G401.6 (cell line): ENCODE measurements at regions not wholly inside any gene's neighbourhood (a gene's known extent, or its start where the extent isn't known, plus 50 kb on each side); places are given as distances from the start of the nearest gene placed in this dataset.

ENCODE experiments used
- FAIRE-seq: peaks from 2 replicates; lab custom pipeline; 2012; peaks lifted over from hg19 to GRCh38; lab: Jason Lieb, UNC

DNA sequence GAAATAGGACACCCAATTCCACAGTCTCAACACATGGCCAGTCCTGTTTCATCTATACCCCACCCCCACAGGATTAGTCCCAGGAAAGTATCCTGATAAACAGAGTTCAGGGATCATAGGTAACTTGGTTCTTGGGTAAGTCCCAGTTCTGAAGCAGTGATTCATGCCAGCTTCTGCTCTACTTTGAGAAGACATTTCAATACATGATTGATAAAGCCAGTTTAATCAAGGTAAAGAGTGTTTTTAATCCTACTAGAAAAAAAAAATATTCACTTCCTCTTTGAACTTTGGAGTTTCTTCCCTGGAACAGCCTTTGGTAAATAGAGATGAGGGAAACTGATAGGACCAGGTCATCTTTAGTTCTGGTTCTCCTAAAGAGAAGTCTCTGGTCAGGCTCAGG is 142.4 kb downstream of the TLR5 start:
- no peak for FAIRE-seq

DNA sequence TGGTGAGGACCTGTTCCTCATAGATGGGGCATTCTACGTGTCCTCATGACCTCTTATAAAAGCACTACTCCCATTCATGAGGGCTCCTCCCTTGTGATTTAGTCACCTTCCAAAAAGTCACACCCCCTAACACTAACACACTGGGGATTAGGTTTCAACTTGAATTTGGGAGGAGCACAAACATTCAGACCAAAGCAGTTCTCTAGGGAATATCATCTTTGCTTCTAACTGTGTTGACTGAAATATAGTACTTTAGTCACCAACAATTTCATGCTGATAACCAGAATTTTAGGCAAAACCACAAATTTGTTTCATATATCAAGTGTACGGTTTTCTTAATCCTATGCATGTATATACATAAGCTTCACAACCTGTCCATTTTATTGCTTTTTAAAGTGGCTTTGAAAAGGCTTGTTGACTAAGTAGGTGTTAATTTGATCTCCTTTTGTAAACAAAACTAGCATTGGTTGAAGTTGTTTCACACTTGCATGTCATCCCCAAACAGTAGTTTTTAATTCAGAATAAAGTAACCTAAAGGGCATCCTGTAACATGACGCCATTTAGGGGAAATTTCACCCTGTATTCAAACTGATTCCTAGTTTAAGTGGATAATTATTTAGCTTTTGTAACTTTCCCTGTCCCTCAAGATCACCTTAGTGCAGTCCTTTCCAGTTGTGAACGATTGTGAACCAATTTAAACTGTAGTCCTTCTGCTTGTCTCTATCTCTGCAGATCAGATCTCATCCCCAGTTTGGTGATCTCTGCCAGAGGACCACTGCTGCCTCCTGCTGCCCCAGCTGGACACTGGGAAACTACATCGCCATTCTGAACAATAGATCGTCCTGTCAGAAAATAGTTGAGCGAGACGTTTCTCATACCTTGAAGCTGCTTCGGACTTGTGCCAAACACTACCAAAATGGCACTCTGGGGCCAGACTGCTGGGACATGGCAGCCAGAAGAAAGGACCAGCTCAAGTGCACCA is 141.1 kb downstream of the TLR5 start:
- no peak for FAIRE-seq

DNA sequence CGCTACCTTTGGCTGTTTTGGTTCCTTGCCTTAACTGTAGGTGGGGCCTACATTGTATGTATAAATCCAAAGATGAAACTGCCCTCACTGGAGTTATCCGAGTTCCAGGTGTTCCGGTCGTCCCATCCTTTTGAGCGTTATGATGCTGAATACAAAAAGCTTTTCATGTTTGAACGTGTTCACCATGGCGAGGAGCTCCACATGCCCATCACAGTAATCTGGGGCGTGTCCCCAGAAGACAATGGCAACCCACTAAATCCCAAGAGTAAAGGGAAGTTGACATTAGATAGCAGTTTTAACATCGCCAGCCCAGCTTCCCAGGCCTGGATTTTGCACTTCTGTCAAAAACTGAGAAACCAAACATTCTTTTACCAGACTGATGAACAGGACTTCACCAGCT is 139.5 kb downstream of the TLR5 start:
- FAIRE-seq, result no peak

DNA sequence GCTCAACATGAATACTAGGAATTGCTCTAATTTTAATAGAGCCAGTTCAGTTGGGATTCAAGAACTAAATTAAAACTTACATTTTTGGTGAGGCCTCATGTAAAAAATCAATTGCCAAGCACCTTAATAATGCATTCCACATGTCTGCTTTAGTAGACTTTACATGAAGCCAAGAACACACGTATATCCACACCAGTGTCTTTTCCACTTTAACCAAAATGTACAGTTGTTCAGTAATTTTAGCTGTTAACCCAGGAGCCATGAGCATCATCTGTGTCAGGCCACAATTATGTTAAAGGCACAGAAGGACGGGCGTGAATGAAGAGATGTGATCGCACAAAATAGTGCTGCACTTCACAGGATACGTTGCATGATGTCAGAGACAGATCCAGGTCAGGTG is 136.7 kb downstream of the TLR5 start:
- FAIRE-seq, result no peak

DNA sequence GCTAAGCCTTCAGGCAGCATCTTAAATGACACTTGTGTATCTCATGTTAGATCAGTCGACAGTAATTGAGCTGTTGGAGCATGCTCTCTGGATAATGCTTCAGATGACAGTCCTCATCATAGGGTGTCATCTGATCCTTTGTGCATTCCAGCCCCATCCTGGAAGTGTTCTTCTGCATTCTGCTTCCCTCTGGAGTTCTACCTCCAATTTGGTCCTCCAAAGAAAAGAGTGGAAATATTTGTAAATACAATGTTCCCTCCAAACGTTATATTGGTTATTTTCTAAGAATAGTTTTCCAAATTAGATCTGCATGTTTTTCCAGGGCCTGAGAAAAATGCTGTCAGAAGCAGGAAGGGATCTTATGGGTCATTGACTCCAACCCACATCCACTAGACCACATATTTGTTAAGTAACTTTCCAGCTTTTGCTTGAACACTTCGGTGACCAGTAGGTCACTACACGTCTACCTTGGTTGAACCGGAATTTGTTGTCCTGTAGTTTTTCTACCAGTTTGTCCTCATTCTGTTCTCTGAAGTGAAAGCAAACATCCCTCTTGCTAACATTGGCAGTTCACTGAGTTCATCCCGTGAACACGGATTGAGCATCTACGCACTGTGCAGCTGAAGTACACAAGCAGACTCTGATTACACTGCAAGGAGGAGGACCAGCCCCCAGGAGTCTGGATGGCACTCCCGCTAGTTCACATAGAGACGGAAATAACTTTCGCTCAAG is 136.0 kb downstream of the TLR5 start:
- no peak for FAIRE-seq

- no peak for FAIRE-seq
Measured at GRCh38 chr1:223007935-223008334, 135.1 kb downstream of the TLR5 start.

DNA sequence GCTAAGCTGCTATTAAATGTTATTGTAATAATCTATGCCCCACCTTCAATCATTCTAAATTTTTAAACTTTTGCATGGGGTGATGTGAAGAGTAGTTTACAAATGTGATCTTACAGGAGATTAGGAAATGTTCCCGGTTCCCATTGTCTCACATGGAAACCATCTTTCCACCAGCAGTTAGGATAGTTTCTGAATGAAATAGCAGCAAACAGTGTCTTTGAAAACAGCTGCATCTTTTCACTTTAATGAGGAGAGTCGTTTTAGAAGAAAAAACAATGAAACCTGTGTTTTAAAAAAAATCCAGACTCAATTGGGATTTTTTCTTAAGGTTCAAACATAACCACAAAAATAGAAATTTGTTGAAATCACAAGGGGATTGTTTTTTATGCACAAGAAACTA is 134.2 kb downstream of the TLR5 start:
- FAIRE-seq, result no peak

- no peak for FAIRE-seq
Measured at GRCh38 chr1:223009406-223009805, 133.6 kb downstream of the TLR5 start.

GRCh38 chr1:223010582-223011504 is 132.2 kb downstream of the TLR5 start:
- no peak for FAIRE-seq

- no peak for FAIRE-seq
Measured at GRCh38 chr1:223011505-223011856, 131.6 kb downstream of the TLR5 start.

- no peak for FAIRE-seq
Measured at GRCh38 chr1:223012176-223012788, 130.8 kb downstream of the TLR5 start.

- FAIRE-seq, result no peak
Measured at GRCh38 chr1:223012938-223013337, 130.1 kb downstream of the TLR5 start.

- FAIRE-seq, result no peak
Measured at GRCh38 chr1:223014142-223014873, 128.7 kb downstream of the TLR5 start.

GRCh38 chr1:223016381-223016780 is 126.7 kb downstream of the TLR5 start:
- no peak for FAIRE-seq

GRCh38 chr1:223016890-223017289 is 126.2 kb downstream of the TLR5 start:
- no peak for FAIRE-seq

GRCh38 chr1:223017291-223017690 is 125.8 kb downstream of the TLR5 start:
- FAIRE-seq, result no peak

DNA sequence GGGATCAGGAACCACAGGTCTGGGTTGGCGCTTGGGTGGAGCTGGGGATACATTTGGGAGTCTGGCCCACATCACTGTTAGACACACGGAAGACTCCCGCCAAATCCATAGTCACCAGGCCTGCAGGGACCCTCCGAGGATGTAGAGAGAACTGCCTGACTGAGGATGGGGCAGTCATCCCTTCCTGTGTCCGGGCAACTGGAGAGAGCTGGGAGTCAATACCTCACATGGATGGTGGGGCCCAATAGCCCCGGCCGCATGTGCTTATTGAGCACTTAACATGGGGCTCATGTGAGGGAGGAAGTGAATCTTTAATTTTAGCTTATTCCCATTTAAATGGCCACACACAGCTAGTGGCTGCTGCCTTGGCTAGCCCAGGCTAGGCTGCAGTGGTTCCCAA is 124.5 kb downstream of the TLR5 start:
- no peak for FAIRE-seq

DNA sequence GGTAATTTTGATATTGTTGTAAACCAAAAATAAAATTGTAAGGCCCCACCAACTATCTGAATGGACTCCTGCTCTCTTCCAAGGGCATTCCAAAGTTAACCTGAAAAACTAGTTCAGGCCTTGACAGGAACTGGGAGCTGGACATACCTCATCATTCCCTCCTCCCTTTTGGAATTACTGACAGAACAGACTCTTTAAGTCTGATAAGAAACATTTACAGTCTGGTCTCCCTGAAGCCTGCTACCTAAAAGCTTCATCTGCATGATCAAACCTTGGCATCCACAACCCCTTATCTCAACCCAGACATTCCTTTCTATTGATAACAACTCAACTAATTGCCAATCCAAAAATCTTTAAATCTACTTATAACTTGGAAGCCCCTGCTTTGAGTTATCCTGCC is 123.8 kb downstream of the TLR5 start:
- FAIRE-seq, result no peak

DNA sequence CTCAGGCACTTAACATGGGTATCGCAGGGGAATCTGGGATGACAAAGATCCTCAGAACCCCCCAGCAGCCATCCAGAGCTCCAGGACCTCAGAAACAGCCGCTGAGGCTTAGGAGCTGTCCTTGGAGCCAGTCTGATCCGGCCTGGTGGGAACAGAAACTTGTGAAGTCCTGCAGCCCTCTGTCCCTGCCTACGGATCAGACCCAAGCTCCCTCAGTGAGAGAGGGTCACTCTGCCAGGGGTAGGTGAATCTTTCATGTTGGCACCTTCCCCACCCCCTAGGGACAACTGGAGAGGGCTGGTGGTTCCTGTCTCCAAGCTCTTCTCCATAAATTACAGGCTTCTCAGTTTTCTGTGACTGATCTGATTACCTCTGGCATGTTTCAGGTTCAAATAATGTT is 122.3 kb downstream of the TLR5 start:
- no peak for FAIRE-seq

DNA sequence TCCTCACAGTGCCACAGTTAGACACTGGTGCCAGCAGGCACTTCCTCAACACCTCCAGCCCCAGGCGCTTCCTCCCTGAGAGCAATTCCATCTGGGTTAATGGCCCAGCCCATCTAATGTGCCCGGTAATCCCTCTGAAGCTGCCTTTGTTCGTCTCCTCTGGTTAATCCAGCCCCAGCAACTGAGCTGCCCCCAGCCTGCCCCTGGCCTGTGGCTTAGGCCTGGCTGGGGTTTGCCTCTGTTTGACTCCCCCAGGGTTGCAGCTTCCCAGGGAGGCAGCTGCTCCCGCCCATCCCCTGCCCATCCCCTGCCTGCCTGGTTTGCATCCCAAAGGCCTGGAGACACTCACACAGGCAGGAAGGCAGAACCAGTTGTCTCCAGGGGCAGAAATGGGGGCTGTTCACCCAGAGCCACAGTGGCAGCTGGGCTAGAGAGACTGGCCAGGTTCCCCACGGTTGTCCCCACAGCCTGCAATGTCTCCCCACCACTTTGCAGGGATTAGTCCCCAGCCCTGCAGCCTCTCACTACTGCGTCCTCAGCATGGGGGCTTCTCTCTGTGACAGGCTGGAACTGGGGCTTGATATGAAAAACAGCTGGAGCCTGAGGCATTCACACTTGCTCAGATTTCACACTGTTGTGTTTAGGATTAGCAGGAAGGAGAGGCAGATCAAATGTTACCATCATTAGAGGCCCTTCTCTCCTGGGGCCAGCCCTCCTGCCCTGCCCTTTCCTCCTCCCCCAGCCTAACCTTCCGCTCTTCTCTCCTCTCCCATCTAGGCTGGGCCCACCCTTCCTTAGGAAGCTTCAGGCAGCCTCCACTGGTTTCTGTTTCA is 120.2 kb downstream of the TLR5 start:
- FAIRE-seq, result no peak
